Activated gamma-delta T cell treated with anti-CD3 and anti-CD28 coated beads, Interleukin-2, amount 50 U/mL, for 16 hours (primary cell): ENCODE measurements at regions not wholly inside any gene's neighbourhood (a gene's known extent, or its start where the extent isn't known, plus 50 kb on each side); places are given as distances from the start of the nearest gene placed in this dataset.

ENCODE experiments used
- DNase-seq: peaks from one replicate; pipeline ENCODE4 v3.0.0-alpha.2; 2020; ENCODE audit warnings: low read depth

GRCh38 chr4:129420637-129421036 is 324.7 kb downstream of the C4orf33 start:
- DNase-seq = no peak

- DNase-seq = no peak
Measured at GRCh38 chr4:129422277-129422676, 326.3 kb downstream of the C4orf33 start.

GRCh38 chr4:129428454-129428853 is 332.5 kb downstream of the C4orf33 start:
- no peak for DNase-seq

- no peak for DNase-seq
Measured at GRCh38 chr4:129429581-129430320, 333.8 kb downstream of the C4orf33 start.

- no peak for DNase-seq
Measured at GRCh38 chr4:129437347-129437746, 341.4 kb downstream of the C4orf33 start.

GRCh38 chr4:129438456-129438981 is 342.6 kb downstream of the C4orf33 start:
- DNase-seq = no peak

GRCh38 chr4:129446074-129446473 is 350.1 kb downstream of the C4orf33 start:
- no peak for DNase-seq

- no peak for DNase-seq
Measured at GRCh38 chr4:129453524-129454200, 357.7 kb downstream of the C4orf33 start.

- DNase-seq = no peak
Measured at GRCh38 chr4:129455482-129455881, 359.5 kb downstream of the C4orf33 start.

GRCh38 chr4:129468624-129469023 is 372.7 kb downstream of the C4orf33 start:
- DNase-seq = no peak

GRCh38 chr4:129474698-129475097 is 378.7 kb downstream of the C4orf33 start:
- DNase-seq = no peak

GRCh38 chr4:129481107-129481506 is 385.2 kb downstream of the C4orf33 start:
- DNase-seq = no peak

- no peak for DNase-seq
Measured at GRCh38 chr4:129488427-129488826, 392.5 kb downstream of the C4orf33 start.

- DNase-seq = no peak
Measured at GRCh38 chr4:129490516-129490915, 394.6 kb downstream of the C4orf33 start.

GRCh38 chr4:129498626-129499025 is 402.7 kb downstream of the C4orf33 start:
- no peak for DNase-seq

GRCh38 chr4:129514852-129515251 is 418.9 kb downstream of the C4orf33 start:
- no peak for DNase-seq

- no peak for DNase-seq
Measured at GRCh38 chr4:129515356-129515755, 419.4 kb downstream of the C4orf33 start.

- no peak for DNase-seq
Measured at GRCh38 chr4:129526812-129527211, 430.9 kb downstream of the C4orf33 start.

GRCh38 chr4:129531253-129531652 is 435.3 kb downstream of the C4orf33 start:
- DNase-seq = no peak

- no peak for DNase-seq
Measured at GRCh38 chr4:129532573-129532972, 436.6 kb downstream of the C4orf33 start.

- DNase-seq = no peak
Measured at GRCh38 chr4:129543299-129543698, 447.3 kb downstream of the C4orf33 start.

- DNase-seq = no peak
Measured at GRCh38 chr4:129545599-129546278, 449.8 kb downstream of the C4orf33 start.

GRCh38 chr4:129546531-129546930 is 450.6 kb downstream of the C4orf33 start:
- no peak for DNase-seq
